K562 (cell line): ENCODE measurements at regions not wholly inside any gene's neighbourhood (a gene's known extent, or its start where the extent isn't known, plus 50 kb on each side); places are given as distances from the start of the nearest gene placed in this dataset.

Experiments
- ATAC-seq: fragments of 200-7000 bp; cut with Tn5 transposase; 3 replicates; pipeline ENCODE4 v1.9.1; 2020; ENCODE audit warnings: moderate library complexity
- BruUV-seq: library from RNA; stranded (reverse); fragments of 400-500 nt; replicated peaks from 2 replicates; lab custom pipeline; 2021; lab: Mats Ljungman, UMichigan
- CTCF ChIA-PET: fragments of 300-600 bp; formaldehyde crosslinking; extraction: SDS; loops from one replicate; lab custom pipeline; 2021; ENCODE audit warnings: low intra/inter-chr PET ratio; lab: Yijun Ruan, JAX
- POLR2A ChIA-PET: fragments of 300-600, 350-650 bp; sonication (Branson Sonifier 250); formaldehyde crosslinking; extraction: SDS; loops from one replicate; lab custom pipeline; 2021; ENCODE audit warnings: antibody characterized with exemption, inconsistent platforms; lab: Yijun Ruan, JAX
- DNase-seq, 4 experiments: peaks; one replicate each; pipeline versions ENCODE4 v3.0.0 to v3.0.0-alpha.2; 2011 to 2018; ENCODE audit warnings: low spot score in 3 of 4, mixed read lengths in 3 of 4; ENCODE audit errors: extremely low read depth in 1 of 4
- FAIRE-seq: peaks from 2 replicates; lab custom pipeline; 2011; peaks lifted over from hg19 to GRCh38; lab: Jason Lieb, UNC
- H2AFZ ChIP-seq: 2 replicates; pipeline ENCODE4 v1.6.0; 2011; ENCODE audit warnings: low read depth, low read length, control low read depth, inconsistent platforms
- H3K27ac ChIP-seq: fragments of 200-600 bp; 3 replicates; pipeline ENCODE4 v1.8.0; 2011; ENCODE audit warnings: low read depth, mild to moderate bottlenecking, control low read depth, inconsistent platforms, low read length, moderate library complexity, mixed read lengths; ENCODE audit errors: extremely low read depth
- H3K27me3 ChIP-seq, 2 experiments: fragments of 300-600 bp in 1 of 2; 2 replicates in 1 of 2; 3 replicates in 1 of 2; pipeline versions ENCODE4 v1.6.0 to v1.8.0; 2011; ENCODE audit warnings: inconsistent platforms in 2 of 2, low read length in 2 of 2, mild to moderate bottlenecking in 1 of 2, mixed read lengths in 1 of 2, moderate library complexity in 1 of 2; ENCODE audit not compliant: control insufficient read depth in 2 of 2, insufficient read depth in 2 of 2
- H3K36me3 ChIP-seq: fragments of 300-600 bp; 3 replicates; pipeline ENCODE4 v1.8.0; 2011; ENCODE audit warnings: mild to moderate bottlenecking, low read length, inconsistent platforms; ENCODE audit not compliant: control insufficient read depth, insufficient read depth
- H3K4me1 ChIP-seq, 2 experiments: fragments of 200-600 bp in 1 of 2; replicated peaks in 1 of 2; 2 replicates in 1 of 2; 3 replicates in 1 of 2; pipeline versions ENCODE4 v1.5.1 to v1.8.0; 2011; ENCODE audit warnings: inconsistent platforms in 2 of 2, low read length in 2 of 2, mild to moderate bottlenecking in 1 of 2, mixed read lengths in 1 of 2, moderate library complexity in 1 of 2; ENCODE audit not compliant: control insufficient read depth in 2 of 2, insufficient read depth in 2 of 2
- H3K4me2 ChIP-seq: 2 replicates; pipeline ENCODE4 v1.6.1; 2011; ENCODE audit warnings: low read length, control low read depth, inconsistent platforms, mixed read lengths; ENCODE audit not compliant: insufficient read depth
- H3K4me3 ChIP-seq: fragments of 200-600 bp; sonication (generic), shearing (Covaris generic); 2 replicates; pipeline ENCODE4 v1.5.1; 2016; ENCODE audit warnings: control low read depth, inconsistent platforms
- H3K79me2 ChIP-seq: fragments of 200-600 bp; 3 replicates; pipeline ENCODE4 v1.8.0; 2011; ENCODE audit warnings: low read length, inconsistent platforms; ENCODE audit not compliant: control insufficient read depth, insufficient read depth
- H3K9ac ChIP-seq, 2 experiments: 2 replicates each; pipeline versions ENCODE4 v1.6.0 to v1.6.1; 2011; ENCODE audit warnings: low read depth in 2 of 2, low read length in 2 of 2, control low read depth in 1 of 2, inconsistent platforms in 1 of 2, mild to moderate bottlenecking in 1 of 2, mixed read lengths in 1 of 2; ENCODE audit not compliant: insufficient read depth in 1 of 2
- H3K9me1 ChIP-seq: one replicate; pipeline ENCODE4 v1.6.0; 2011; ENCODE audit warnings: inconsistent platforms, mild to moderate bottlenecking, low read length, moderate library complexity; ENCODE audit not compliant: control insufficient read depth, insufficient read depth
- H3K9me3 ChIP-seq: replicated peaks from 2 replicates; pipeline ENCODE4 v1.5.1; 2011; ENCODE audit warnings: low read depth, low read length, inconsistent platforms; ENCODE audit not compliant: control insufficient read depth, insufficient read depth
- H4K20me1 ChIP-seq: replicated peaks from 2 replicates; pipeline ENCODE4 v1.6.1; 2011; ENCODE audit warnings: low read length, inconsistent platforms, mixed read lengths; ENCODE audit not compliant: control insufficient read depth, insufficient read depth
- SRF ChIP-seq, 2 experiments: fragments of 250-450, 450-650 bp in 1 of 2; sonication (Bioruptor Pico) in 1 of 2; sonication (generic) in 1 of 2; formaldehyde crosslinking; IDR thresholded peaks; 2 replicates each; pipeline versions ENCODE4 v1.5.0 to v1.5.1; 2020 to 2022; ENCODE audit warnings: mild to moderate bottlenecking in 1 of 2, missing genetic modification reagents in 1 of 2
- WGBS: fragments of 100-300 bp; shearing (Covaris generic); methylation state at CpG from one replicate; pipeline ENCODE4 v1.1.6; 2016; ENCODE audit warnings: low coverage, mixed read lengths; ENCODE audit not compliant: insufficient coverage; ENCODE audit errors: missing lambda C conversion rate; 5-methylcytosine and 5-hydroxymethylcytosine counted together
- in situ Hi-C: fragments of 300-500 bp; cut with MboI; formaldehyde crosslinking; loops from 4 replicates; pipeline ENCODE4 v1.15.0; 2018; ENCODE audit warnings: inconsistent platforms, mixed read lengths
- intact Hi-C: fragments of 100-400 bp; cut with micrococcal nuclease; formaldehyde crosslinking; loops from 2 replicates; pipeline ENCODE4 v1.14.2; 2022
- TF ChIP-seq, protein P1 (sequence below): fragments of 150-350 bp; IDR thresholded peaks from 2 replicates; pipeline ENCODE4 v1.6.1; 2014; ENCODE audit warnings: low read depth, mild to moderate bottlenecking, low read length, borderline replicate concordance

GRCh38 chr2:18437909-18438308 is 122.5 kb downstream of the RDH14 start:
- H3K4me1 ChIP-seq: no peaks in the 10 kb centered on the region
- intact Hi-C loops (loop anchor here (5.0 kb wide), 2 partner anchors 84 to 314 kb away; no protein-coding TSS in a partner anchor), in situ Hi-C loops (loop anchor here (25.0 kb wide), 1 partner anchor 924 kb away; the partner anchor contains the start of gene OSR1)
- ChIA-PET CTCF (no interaction called here), POLR2A (no interaction called here)
- no peak for ATAC-seq
- no TSS peak for BruUV-seq
- DNase-seq: no peak
- no peak overlapping the region for H3K4me2 ChIP-seq
- no peaks in the 10 kb centered on the region for H3K9me3 ChIP-seq
- no peaks in the 10 kb centered on the region for H3K9me1 ChIP-seq
- WGBS: 0% methylated on average over 2 of the region's 2 CpGs
- no peak overlapping the region for H3K27ac ChIP-seq
- H4K20me1 ChIP-seq: no peaks in the 10 kb centered on the region
- no peak for FAIRE-seq
- no peak overlapping the region for H3K9ac ChIP-seq
- no peaks in the 10 kb centered on the region for H3K36me3 ChIP-seq
- no peaks in the 10 kb centered on the region for H3K79me2 ChIP-seq
- peak in 1 of 2 experiments; percentile 67; a peak in 1 of 4 replicates for TF ChIP-seq SRF (CRISPR knock-in tag; IDR thresholded peaks at IDR 0.05)
- TF ChIP-seq, protein P1, sequence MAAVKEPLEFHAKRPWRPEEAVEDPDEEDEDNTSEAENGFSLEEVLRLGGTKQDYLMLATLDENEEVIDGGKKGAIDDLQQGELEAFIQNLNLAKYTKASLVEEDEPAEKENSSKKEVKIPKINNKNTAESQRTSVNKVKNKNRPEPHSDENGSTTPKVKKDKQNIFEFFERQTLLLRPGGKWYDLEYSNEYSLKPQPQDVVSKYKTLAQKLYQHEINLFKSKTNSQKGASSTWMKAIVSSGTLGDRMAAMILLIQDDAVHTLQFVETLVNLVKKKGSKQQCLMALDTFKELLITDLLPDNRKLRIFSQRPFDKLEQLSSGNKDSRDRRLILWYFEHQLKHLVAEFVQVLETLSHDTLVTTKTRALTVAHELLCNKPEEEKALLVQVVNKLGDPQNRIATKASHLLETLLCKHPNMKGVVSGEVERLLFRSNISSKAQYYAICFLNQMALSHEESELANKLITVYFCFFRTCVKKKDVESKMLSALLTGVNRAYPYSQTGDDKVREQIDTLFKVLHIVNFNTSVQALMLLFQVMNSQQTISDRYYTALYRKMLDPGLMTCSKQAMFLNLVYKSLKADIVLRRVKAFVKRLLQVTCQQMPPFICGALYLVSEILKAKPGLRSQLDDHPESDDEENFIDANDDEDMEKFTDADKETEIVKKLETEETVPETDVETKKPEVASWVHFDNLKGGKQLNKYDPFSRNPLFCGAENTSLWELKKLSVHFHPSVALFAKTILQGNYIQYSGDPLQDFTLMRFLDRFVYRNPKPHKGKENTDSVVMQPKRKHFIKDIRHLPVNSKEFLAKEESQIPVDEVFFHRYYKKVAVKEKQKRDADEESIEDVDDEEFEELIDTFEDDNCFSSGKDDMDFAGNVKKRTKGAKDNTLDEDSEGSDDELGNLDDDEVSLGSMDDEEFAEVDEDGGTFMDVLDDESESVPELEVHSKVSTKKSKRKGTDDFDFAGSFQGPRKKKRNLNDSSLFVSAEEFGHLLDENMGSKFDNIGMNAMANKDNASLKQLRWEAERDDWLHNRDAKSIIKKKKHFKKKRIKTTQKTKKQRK: no peak
- H3K27me3 ChIP-seq: no peaks in the 10 kb centered on the region
- H2AFZ ChIP-seq: no peak overlapping the region
- H3K4me3 ChIP-seq: no peak overlapping the region
